Ishikawa (cell line): ENCODE measurements at regions not wholly inside any gene's neighbourhood (a gene's known extent, or its start where the extent isn't known, plus 50 kb on each side); places are given as distances from the start of the nearest gene placed in this dataset.

Experiments used
- CREB1 ChIP-seq: IDR thresholded peaks from 2 replicates; pipeline ENCODE4 v1.6.1; 2012; ENCODE audit warnings: low read depth
- EP300 ChIP-seq: IDR thresholded peaks from 2 replicates; pipeline ENCODE4 v1.6.1; 2012; ENCODE audit warnings: borderline replicate concordance
- MAX ChIP-seq: IDR thresholded peaks from 2 replicates; pipeline ENCODE4 v1.6.1; 2012
- TAF1 ChIP-seq: IDR thresholded peaks from 2 replicates; pipeline ENCODE4 v1.6.1; 2012; ENCODE audit warnings: low read depth, mild to moderate bottlenecking

- TF ChIP-seq TAF1 = no peak
- TF ChIP-seq EP300 = no peak
- no peak for TF ChIP-seq MAX
- TF ChIP-seq CREB1 = no peak
These were observed 480.8 kb downstream of the BCL11A start for GRCh38 chr2:60072609-60073008.
